ENCODE measurements at regions not wholly inside any gene's neighbourhood (a gene's known extent, or its start where the extent isn't known, plus 50 kb on each side); places are given as distances from the start of the nearest gene placed in this dataset.

- Mint-ChIP-seq H3K4me3 (no peak overlapping the region), H3K27ac (peak overlapping the region in 6 of 7 donors; percentile 45 to 87 (median 78)), H3K36me3 (peaks cover 2 to 7% of the 10 kb centered on the region in 2 donors), H3K4me1 (peaks cover 90% of the 10 kb centered on the region), H3K27me3 (ENCODE audit: low read depth in 3 of 3) (peaks cover 0 to 2% (median 0%) of the 10 kb centered on the region in 3 donors), H3K9me3 (no peaks in the 10 kb centered on the region)
- H3K4me3 ChIP-seq (replicated peaks in 1 of 3; ENCODE audit: low read depth in 2 of 3, low read length in 3 of 3) = no peak overlapping the region
- H3K9ac ChIP-seq (ENCODE audit: insufficient read depth, low read length, poor library complexity, severe bottlenecking) = no peak overlapping the region
- no peaks in the 10 kb centered on the region for H3K27me3 ChIP-seq (ENCODE audit: control insufficient read depth in 2 of 2, insufficient read depth in 2 of 2, low read length in 2 of 2)
- peak in 2 of 3 donors; percentile 34 to 41 for DNase-seq
- peaks cover 83 to 92% of the 10 kb centered on the region in 2 donors for H3K4me1 ChIP-seq (ENCODE audit: control insufficient read depth in 1 of 2, insufficient read depth in 2 of 2, low read length in 2 of 2)
- no peaks in the 10 kb centered on the region for H4K20me1 ChIP-seq (ENCODE audit: insufficient read depth, low read length)
- peak overlapping the region in 1 of 2 donors; percentile 59 for H3K27ac ChIP-seq (ENCODE audit: low read depth in 1 of 2, low read length in 2 of 2)
- H3K36me3 ChIP-seq (replicated peaks in 1 of 2; ENCODE audit: control insufficient read depth in 1 of 2, insufficient read depth in 2 of 2, low read length in 2 of 2) = no peaks in the 10 kb centered on the region
- no peak for TF ChIP-seq CTCF (IDR thresholded peaks at IDR 0.05)
- H3K79me2 ChIP-seq (ENCODE audit: insufficient read depth, low read length) = no peaks in the 10 kb centered on the region
- peak overlapping the region; percentile 40 for H3K4me2 ChIP-seq (replicated peaks; ENCODE audit: extremely low read depth, low read length, poor library complexity, severe bottlenecking)
- H3K9me3 ChIP-seq (replicated peaks in 1 of 2; ENCODE audit: control insufficient read depth in 1 of 2, insufficient read depth in 1 of 2, low read length in 2 of 2) = no peaks in the 10 kb centered on the region
- intact Hi-C loops (cut with micrococcal nuclease) = no loop called here
- no peak overlapping the region for H2AFZ ChIP-seq (ENCODE audit: insufficient read depth, low read depth, low read length, poor library complexity, severe bottlenecking)
- WGBS (ENCODE audit: insufficient coverage) = 67% methylated on average over 1 of the region's 3 CpGs
Measured at GRCh38 chr2:47303341-47304148, 65.6 kb upstream of the EPCAM start.

- no peak for TF ChIP-seq CTCF (IDR thresholded peaks at IDR 0.05)
- no peaks in the 10 kb centered on the region for H3K9me3 Mint-ChIP-seq
- 95% methylated on average over 5 of the region's 8 CpGs for WGBS (ENCODE audit: insufficient coverage)
Measured at GRCh38 chr2:47302308-47302707, 66.8 kb upstream of the EPCAM start.

More at GRCh38 chr2:47302308-47302707, 66.8 kb upstream of the EPCAM start:
- no peak overlapping the region for H3K9ac ChIP-seq (ENCODE audit: insufficient read depth, low read length, poor library complexity, severe bottlenecking)
- no peaks in the 10 kb centered on the region for H3K9me3 ChIP-seq (replicated peaks in 1 of 2; ENCODE audit: control insufficient read depth in 1 of 2, insufficient read depth in 1 of 2, low read length in 2 of 2)
- H3K4me1 Mint-ChIP-seq = peaks cover 88% of the 10 kb centered on the region
- H2AFZ ChIP-seq (ENCODE audit: insufficient read depth, low read depth, low read length, poor library complexity, severe bottlenecking) = no peak overlapping the region
- H3K4me2 ChIP-seq (replicated peaks; ENCODE audit: extremely low read depth, low read length, poor library complexity, severe bottlenecking) = no peak overlapping the region
- H3K4me1 ChIP-seq (ENCODE audit: control insufficient read depth in 1 of 2, insufficient read depth in 2 of 2, low read length in 2 of 2) = peaks cover 84 to 92% of the 10 kb centered on the region in 2 donors
- no peak overlapping the region for H3K4me3 ChIP-seq (replicated peaks in 1 of 3; ENCODE audit: low read depth in 2 of 3, low read length in 3 of 3)
- H3K27ac ChIP-seq (ENCODE audit: low read depth in 1 of 2, low read length in 2 of 2) = no peak overlapping the region
- DNase-seq = no peak
- H3K27me3 Mint-ChIP-seq (ENCODE audit: low read depth in 3 of 3) = peaks cover 0 to 2% (median 0%) of the 10 kb centered on the region in 3 donors
- no peaks in the 10 kb centered on the region for H4K20me1 ChIP-seq (ENCODE audit: insufficient read depth, low read length)
- H3K79me2 ChIP-seq (ENCODE audit: insufficient read depth, low read length) = no peaks in the 10 kb centered on the region
- peaks cover 2 to 8% of the 10 kb centered on the region in 2 donors for H3K36me3 Mint-ChIP-seq
- H3K27ac Mint-ChIP-seq = peak overlapping the region in 1 of 7 donors; percentile 32
- no peaks in the 10 kb centered on the region for H3K27me3 ChIP-seq (ENCODE audit: control insufficient read depth in 2 of 2, insufficient read depth in 2 of 2, low read length in 2 of 2)
- H3K36me3 ChIP-seq (replicated peaks in 1 of 2; ENCODE audit: control insufficient read depth in 1 of 2, insufficient read depth in 2 of 2, low read length in 2 of 2) = no peaks in the 10 kb centered on the region
- intact Hi-C loops (cut with micrococcal nuclease) = no loop called here
- no peak overlapping the region for H3K4me3 Mint-ChIP-seq

Measured in CD14-positive monocyte (primary cell).